ENCODE measurements at regions not wholly inside any gene's neighbourhood (a gene's known extent, or its start where the extent isn't known, plus 50 kb on each side); places are given as distances from the start of the nearest gene placed in this dataset.

- DNase-seq (ENCODE audit: low spot score) = no peak
- peaks cover 12% of the 10 kb centered on the region for H3K27me3 Mint-ChIP-seq (ENCODE audit: low read depth)
- no peak overlapping the region for H3K27ac Mint-ChIP-seq (ENCODE audit: unreplicated experiment)
- no peaks in the 10 kb centered on the region for H3K4me1 Mint-ChIP-seq (ENCODE audit: low read depth)
- H3K9me3 Mint-ChIP-seq (ENCODE audit: low read depth) = peaks cover 14% of the 10 kb centered on the region
- H3K4me3 Mint-ChIP-seq (ENCODE audit: unreplicated experiment) = no peak overlapping the region
- H3K36me3 Mint-ChIP-seq (ENCODE audit: low read depth) = peaks cover 2% of the 10 kb centered on the region
- no peak for TF ChIP-seq CTCF (IDR thresholded peaks at IDR 0.05)
Observed at GRCh38 chr10:78889536-78890063, 179.2 kb upstream of the ZMIZ1 start.

GRCh38 chr10:78890506-78890905, 178.3 kb upstream of the ZMIZ1 start:
- Mint-ChIP-seq H3K27me3 (ENCODE audit: low read depth) (peaks cover 12% of the 10 kb centered on the region), H3K9me3 (ENCODE audit: low read depth) (peaks cover 10% of the 10 kb centered on the region), H3K27ac (ENCODE audit: unreplicated experiment) (no peak overlapping the region), H3K4me1 (ENCODE audit: low read depth) (no peaks in the 10 kb centered on the region), H3K36me3 (ENCODE audit: low read depth) (peaks cover 2% of the 10 kb centered on the region), H3K4me3 (ENCODE audit: unreplicated experiment) (no peak overlapping the region)
- TF ChIP-seq CTCF (IDR thresholded peaks at IDR 0.05) = no peak
- no peak for DNase-seq (ENCODE audit: low spot score)

GRCh38 chr10:78891741-78892140, 177.0 kb upstream of the ZMIZ1 start:
- Mint-ChIP-seq H3K9me3 (ENCODE audit: low read depth) (no peaks in the 10 kb centered on the region), H3K4me1 (ENCODE audit: low read depth) (no peaks in the 10 kb centered on the region), H3K4me3 (ENCODE audit: unreplicated experiment) (no peak overlapping the region), H3K27ac (ENCODE audit: unreplicated experiment) (no peak overlapping the region), H3K36me3 (ENCODE audit: low read depth) (no peaks in the 10 kb centered on the region), H3K27me3 (ENCODE audit: low read depth) (peaks cover 12% of the 10 kb centered on the region)
- DNase-seq (ENCODE audit: low spot score) = no peak
- TF ChIP-seq CTCF (IDR thresholded peaks at IDR 0.05) = no peak

GRCh38 chr10:78892338-78893176, 176.2 kb upstream of the ZMIZ1 start:
- TF ChIP-seq CTCF (IDR thresholded peaks at IDR 0.05) = no peak
- Mint-ChIP-seq H3K4me1 (ENCODE audit: low read depth) (no peaks in the 10 kb centered on the region), H3K9me3 (ENCODE audit: low read depth) (no peaks in the 10 kb centered on the region), H3K27me3 (ENCODE audit: low read depth) (peaks cover 12% of the 10 kb centered on the region), H3K4me3 (ENCODE audit: unreplicated experiment) (no peak overlapping the region), H3K36me3 (ENCODE audit: low read depth) (no peaks in the 10 kb centered on the region), H3K27ac (ENCODE audit: unreplicated experiment) (no peak overlapping the region)
- no peak for DNase-seq (ENCODE audit: low spot score)

GRCh38 chr10:78893217-78893616, 175.5 kb upstream of the ZMIZ1 start:
- Mint-ChIP-seq H3K27me3 (ENCODE audit: low read depth) (peaks cover 12% of the 10 kb centered on the region), H3K9me3 (ENCODE audit: low read depth) (no peaks in the 10 kb centered on the region), H3K36me3 (ENCODE audit: low read depth) (no peaks in the 10 kb centered on the region), H3K4me1 (ENCODE audit: low read depth) (no peaks in the 10 kb centered on the region), H3K27ac (ENCODE audit: unreplicated experiment) (no peak overlapping the region), H3K4me3 (ENCODE audit: unreplicated experiment) (no peak overlapping the region)
- DNase-seq (ENCODE audit: low spot score) = no peak
- no peak for TF ChIP-seq CTCF (IDR thresholded peaks at IDR 0.05)
